HUES6 (cell line): ENCODE measurements at regions not wholly inside any gene's neighbourhood (a gene's known extent, or its start where the extent isn't known, plus 50 kb on each side); places are given as distances from the start of the nearest gene placed in this dataset.

Experiments
- H3K27ac ChIP-seq: 2 replicates; pipeline ENCODE4 v1.7.0; 2013; ENCODE audit warnings: low read depth, mild to moderate bottlenecking, low read length, inconsistent platforms
- H3K27me3 ChIP-seq: 2 replicates; pipeline ENCODE4 v1.6.1; 2013; ENCODE audit warnings: low read length; ENCODE audit not compliant: control insufficient read depth, insufficient read depth
- H3K36me3 ChIP-seq: 2 replicates; pipeline ENCODE4 v1.6.1; 2013; ENCODE audit warnings: low read length; ENCODE audit not compliant: control insufficient read depth, insufficient read depth
- H3K4me1 ChIP-seq: 2 replicates; pipeline ENCODE4 v1.6.1; 2013; ENCODE audit warnings: low read length; ENCODE audit not compliant: control insufficient read depth, insufficient read depth
- H3K4me3 ChIP-seq: 2 replicates; pipeline ENCODE4 v1.5.1; 2013; ENCODE audit warnings: low read depth, low read length
- H3K9ac ChIP-seq: one replicate; pipeline ENCODE4 v1.6.1; 2013; ENCODE audit warnings: mild to moderate bottlenecking, low read length
- H3K9me3 ChIP-seq: 2 replicates; pipeline ENCODE4 v1.6.1; 2013; ENCODE audit warnings: low read depth, low read length; ENCODE audit not compliant: control insufficient read depth, insufficient read depth

DNA sequence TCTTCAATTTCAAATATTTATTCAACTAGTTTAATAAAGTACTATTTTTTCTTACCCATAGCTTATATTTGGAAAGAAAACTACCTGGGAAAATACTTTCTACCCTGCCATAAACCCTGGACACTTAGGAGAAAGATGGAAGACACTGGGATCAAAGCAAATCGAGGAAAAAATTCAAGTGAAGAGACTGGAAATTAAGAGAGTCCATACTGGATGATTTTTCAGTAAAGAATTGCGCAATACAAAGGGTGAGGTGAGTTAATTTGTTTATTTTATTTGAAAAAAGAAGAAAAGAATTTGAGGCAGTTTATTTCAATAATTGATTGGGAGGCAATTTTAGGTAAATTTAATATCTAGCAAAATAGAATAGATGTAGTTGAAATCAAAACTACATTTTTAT is 331.8 kb upstream of the ITGA1 start:
- H3K27ac ChIP-seq, result no peak overlapping the region
- peaks cover 22% of the 10 kb centered on the region for H3K4me1 ChIP-seq
- no peaks in the 10 kb centered on the region for H3K27me3 ChIP-seq
- H3K36me3 ChIP-seq, result no peaks in the 10 kb centered on the region
- no peaks in the 10 kb centered on the region for H3K9me3 ChIP-seq
- H3K9ac ChIP-seq, result no peak overlapping the region
- H3K4me3 ChIP-seq, result no peak overlapping the region

DNA sequence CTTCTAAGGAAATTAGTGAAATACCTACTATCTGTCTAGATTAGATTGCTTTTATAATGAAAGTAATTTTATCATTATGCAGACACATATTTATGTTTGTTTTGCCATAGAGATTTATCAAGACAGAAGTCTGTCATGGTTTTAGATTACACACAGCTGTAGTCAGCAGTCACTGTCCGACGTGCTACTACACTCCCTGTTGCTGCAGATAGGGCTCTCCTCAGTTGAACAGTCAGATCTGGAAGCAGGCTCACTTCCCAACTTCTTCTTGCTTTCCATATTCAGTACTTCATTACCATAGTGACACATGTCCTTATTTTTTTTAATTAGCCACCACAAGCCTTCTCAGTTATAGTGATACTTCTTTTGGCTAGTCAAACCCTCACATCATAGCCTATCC is 329.9 kb upstream of the ITGA1 start:
- Histone ChIP-seq H3K9me3 (no peaks in the 10 kb centered on the region), H3K27ac (no peak overlapping the region), H3K36me3 (no peaks in the 10 kb centered on the region), H3K4me3 (no peak overlapping the region), H3K4me1 (peaks cover 5% of the 10 kb centered on the region; the same call in 1 of the 2 replicates), H3K27me3 (no peaks in the 10 kb centered on the region), H3K9ac (no peak overlapping the region)

- Histone ChIP-seq H3K9ac (no peak overlapping the region), H3K4me3 (no peak overlapping the region), H3K9me3 (no peaks in the 10 kb centered on the region), H3K27ac (no peak overlapping the region), H3K4me1 (no peaks in the 10 kb centered on the region), H3K36me3 (no peaks in the 10 kb centered on the region), H3K27me3 (no peaks in the 10 kb centered on the region)
These were observed 321.6 kb upstream of the ITGA1 start for GRCh38 chr5:52466113-52466512.

DNA sequence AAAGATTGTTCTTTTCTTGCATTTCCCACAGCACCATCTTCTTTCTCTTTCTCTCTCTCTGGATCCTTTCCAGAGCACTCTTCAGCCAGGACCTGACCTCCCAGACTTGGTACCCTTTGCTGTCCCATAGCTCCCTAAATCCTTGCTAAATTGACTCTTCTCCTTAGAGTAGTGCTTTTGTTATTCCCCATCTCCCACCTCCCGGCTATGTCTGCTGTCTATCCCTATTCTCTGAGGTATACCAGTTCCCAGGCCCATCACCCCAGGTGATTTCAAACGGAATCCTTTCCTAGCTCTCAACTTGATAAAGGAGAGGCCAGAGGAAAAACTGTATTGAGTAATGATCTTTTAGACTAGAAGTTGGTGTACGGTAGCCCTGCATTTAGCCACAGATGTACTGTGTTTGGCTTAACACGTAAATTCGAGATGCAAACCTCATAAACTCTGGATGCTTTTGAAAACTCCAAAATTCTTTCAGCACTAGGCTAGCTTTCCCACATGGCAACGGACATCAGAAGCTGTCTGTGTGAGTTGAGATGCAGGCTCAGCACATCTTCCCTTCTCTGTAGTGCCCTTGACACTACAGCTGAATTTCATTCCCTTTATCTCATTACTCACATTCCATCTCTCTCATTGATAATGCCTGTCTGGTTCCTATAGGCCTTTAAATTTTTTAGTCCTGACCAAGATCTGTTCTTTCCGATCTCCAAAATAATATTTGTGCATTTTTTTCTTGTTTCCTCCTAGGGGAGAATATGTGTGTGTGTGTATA is 320.8 kb upstream of the ITGA1 start:
- H3K9ac ChIP-seq, result no peak overlapping the region
- no peak overlapping the region for H3K27ac ChIP-seq
- H3K4me1 ChIP-seq, result no peaks in the 10 kb centered on the region
- H3K36me3 ChIP-seq, result no peaks in the 10 kb centered on the region
- H3K9me3 ChIP-seq, result no peaks in the 10 kb centered on the region
- H3K4me3 ChIP-seq, result no peak overlapping the region
- H3K27me3 ChIP-seq, result no peaks in the 10 kb centered on the region

GRCh38 chr5:52468976-52469375 is 318.7 kb upstream of the ITGA1 start:
- no peak overlapping the region for H3K27ac ChIP-seq

DNA sequence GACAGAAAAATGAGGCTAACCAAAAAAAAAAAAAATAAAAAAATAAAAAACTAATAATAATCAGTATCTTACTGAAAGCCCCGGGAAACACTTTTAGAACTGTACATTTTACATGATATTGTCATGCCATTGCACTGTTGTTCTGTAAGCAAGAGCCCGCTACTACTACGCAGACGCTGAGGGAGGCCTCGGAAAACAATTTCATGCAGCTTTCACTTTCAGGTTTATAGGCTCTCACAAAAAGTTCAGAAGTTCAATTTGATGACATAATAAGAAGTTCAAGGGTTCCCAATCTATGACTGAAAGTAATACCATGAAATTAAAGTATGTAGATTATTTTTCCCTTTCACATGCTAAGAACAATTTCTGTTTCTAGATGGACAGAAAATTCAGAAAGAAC is 318.3 kb upstream of the ITGA1 start:
- Histone ChIP-seq H3K9ac (no peak overlapping the region), H3K27ac (no peak overlapping the region), H3K36me3 (no peaks in the 10 kb centered on the region), H3K9me3 (no peaks in the 10 kb centered on the region), H3K27me3 (no peaks in the 10 kb centered on the region), H3K4me1 (no peaks in the 10 kb centered on the region), H3K4me3 (no peak overlapping the region)

More at GRCh38 chr5:52468976-52469375, 318.7 kb upstream of the ITGA1 start:
- Histone ChIP-seq H3K4me3 (no peak overlapping the region), H3K27me3 (no peaks in the 10 kb centered on the region), H3K4me1 (no peaks in the 10 kb centered on the region), H3K36me3 (no peaks in the 10 kb centered on the region), H3K9ac (no peak overlapping the region), H3K9me3 (no peaks in the 10 kb centered on the region)

DNA sequence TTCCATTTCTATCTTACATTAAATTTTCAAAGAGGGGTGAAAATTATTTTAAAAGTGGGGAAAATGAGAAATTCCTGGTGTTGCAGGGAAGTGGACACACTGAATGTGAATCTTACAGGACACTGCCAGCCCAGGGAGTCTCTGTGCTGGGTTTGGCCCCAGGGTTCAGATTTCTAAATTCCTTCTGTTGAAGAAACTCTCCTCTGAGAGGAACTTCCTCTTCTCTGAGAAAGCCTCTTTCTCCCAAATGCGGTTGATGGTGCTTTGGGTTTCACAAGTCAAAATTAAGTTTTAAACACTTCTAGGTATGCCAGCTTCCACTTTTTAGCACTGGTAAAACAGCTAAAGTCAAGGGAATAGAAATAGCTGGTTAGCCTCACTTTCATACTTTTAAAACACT is 317.9 kb upstream of the ITGA1 start:
- Histone ChIP-seq H3K27ac (no peak overlapping the region), H3K4me1 (no peaks in the 10 kb centered on the region), H3K4me3 (no peak overlapping the region), H3K9ac (no peak overlapping the region), H3K36me3 (no peaks in the 10 kb centered on the region), H3K27me3 (no peaks in the 10 kb centered on the region), H3K9me3 (no peaks in the 10 kb centered on the region)

- no peak overlapping the region for H3K27ac ChIP-seq
These were observed 311.4 kb upstream of the ITGA1 start for GRCh38 chr5:52476346-52476745.

DNA sequence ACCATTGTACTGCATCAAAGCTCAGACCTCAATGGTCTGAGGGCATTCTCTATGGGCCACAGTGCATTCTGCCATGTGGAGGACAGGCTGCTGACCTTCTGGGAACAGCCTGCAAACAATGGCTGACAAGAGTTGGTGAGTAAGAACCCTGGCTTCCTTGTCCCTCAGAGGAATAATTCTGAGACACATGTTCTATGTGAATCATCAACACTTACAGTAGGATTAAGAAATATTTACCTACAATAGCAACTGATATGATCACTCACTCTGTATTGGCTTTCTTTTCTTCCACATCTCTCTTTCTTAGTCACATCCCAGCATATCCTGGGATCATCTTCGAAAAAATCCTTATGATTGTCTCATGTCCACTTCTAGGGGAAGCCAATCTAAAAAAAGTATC is 306.5 kb upstream of the ITGA1 start:
- H3K9me3 ChIP-seq, result no peaks in the 10 kb centered on the region
- H3K9ac ChIP-seq, result no peak overlapping the region
- H3K4me3 ChIP-seq, result no peak overlapping the region

More at GRCh38 chr5:52476346-52476745, 311.4 kb upstream of the ITGA1 start:
- Histone ChIP-seq H3K9ac (no peak overlapping the region), H3K27me3 (no peaks in the 10 kb centered on the region), H3K9me3 (no peaks in the 10 kb centered on the region), H3K36me3 (no peaks in the 10 kb centered on the region), H3K4me3 (no peak overlapping the region), H3K4me1 (no peaks in the 10 kb centered on the region)

GRCh38 chr5:52481851-52482250 is 305.9 kb upstream of the ITGA1 start:
- Histone ChIP-seq H3K9me3 (no peaks in the 10 kb centered on the region), H3K27ac (no peak overlapping the region), H3K27me3 (no peaks in the 10 kb centered on the region), H3K4me3 (no peak overlapping the region), H3K36me3 (no peaks in the 10 kb centered on the region), H3K4me1 (peaks cover 7% of the 10 kb centered on the region; the same call in 1 of the 2 replicates), H3K9ac (no peak overlapping the region)

More for the DNA sequence above, 306.5 kb upstream of the ITGA1 start:
- Histone ChIP-seq H3K36me3 (no peaks in the 10 kb centered on the region), H3K27me3 (no peaks in the 10 kb centered on the region), H3K27ac (no peak overlapping the region), H3K4me1 (peaks cover 7% of the 10 kb centered on the region; the same call in 1 of the 2 replicates)

DNA sequence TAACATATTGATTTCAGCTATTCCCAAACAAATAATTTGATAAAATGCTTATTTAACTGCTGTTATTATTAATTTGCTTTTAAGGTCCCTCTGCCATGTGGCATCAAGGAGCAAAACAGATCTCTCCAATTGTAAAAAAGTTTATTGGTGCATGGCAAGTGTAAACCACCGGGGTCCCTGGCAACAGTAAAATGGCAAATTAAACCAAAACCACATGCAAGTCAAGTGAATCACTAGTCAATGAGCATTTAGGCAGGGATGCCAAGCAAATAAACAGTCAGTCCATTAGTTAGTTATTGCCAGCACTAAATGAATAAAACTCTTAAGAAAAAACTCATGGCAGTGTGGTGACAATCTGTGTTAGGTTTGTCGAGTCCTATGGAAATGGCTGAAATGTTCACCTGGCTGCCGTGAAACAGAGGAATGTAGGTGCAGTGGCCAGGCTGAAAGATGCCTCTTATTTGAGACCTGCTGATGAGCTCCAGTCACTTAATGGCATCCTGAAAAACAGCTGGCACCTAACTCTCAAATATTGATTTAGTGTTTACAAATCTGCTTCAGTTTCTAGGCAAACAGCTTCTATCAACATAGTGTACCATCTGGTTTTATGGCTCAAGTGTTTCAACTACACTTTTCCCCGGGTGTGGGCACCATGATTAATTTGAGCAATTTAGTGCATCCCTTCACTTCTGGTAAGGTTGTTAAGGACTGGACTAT is 296.5 kb upstream of the ITGA1 start:
- Histone ChIP-seq H3K27me3 (no peaks in the 10 kb centered on the region), H3K9ac (no peak overlapping the region), H3K4me3 (no peak overlapping the region), H3K36me3 (no peaks in the 10 kb centered on the region), H3K27ac (no peak overlapping the region), H3K9me3 (no peaks in the 10 kb centered on the region), H3K4me1 (no peaks in the 10 kb centered on the region)
